Body of pancreas (tissue), 4 donors: ENCODE measurements at regions not wholly inside any gene's neighbourhood (a gene's known extent, or its start where the extent isn't known, plus 50 kb on each side); places are given as distances from the start of the nearest gene placed in this dataset.

Experiments used
- ATAC-seq: fragments of 150-250 bp; one replicate; pipeline ENCODE4 v1.9.1; 2016
- DNase-seq, 4 donors: peaks; one replicate each; pipeline ENCODE4 v3.0.0-alpha.2; 2019
- H3K27ac ChIP-seq, 4 donors: fragments of 200-600 bp; sonication (generic); 1 replicate in 3 of 4; 2 replicates in 1 of 4; pipeline versions ENCODE4 v1.5.1 to v1.6.1; 2016 to 2019; ENCODE audit warnings: mild to moderate bottlenecking in 1 of 4, mixed read lengths in 1 of 4, moderate library complexity in 1 of 4
- H3K27me3 ChIP-seq, 2 donors: fragments of 200-600 bp; sonication (generic); one replicate each; pipeline ENCODE4 v1.6.0; 2016; ENCODE audit warnings: mild to moderate bottlenecking in 1 of 2
- H3K36me3 ChIP-seq, 2 donors: fragments of 200-600 bp; sonication (generic); replicated peaks in 1 of 2; 2 replicates each; pipeline ENCODE4 v1.5.1; 2016; ENCODE audit warnings: low read depth in 2 of 2; ENCODE audit not compliant: insufficient read depth in 1 of 2
- H3K4me1 ChIP-seq: fragments of 200-600 bp; sonication (generic); one replicate; pipeline ENCODE4 v1.6.0; 2016
- H3K4me3 ChIP-seq, 2 donors: fragments of 200-600 bp; sonication (generic); 1 replicate in 1 of 2; 2 replicates in 1 of 2; pipeline ENCODE4 v1.5.1; 2016 to 2019
- H3K9me3 ChIP-seq, 3 donors: fragments of 200-600 bp; sonication (generic); 1 replicate in 2 of 3; 2 replicates in 1 of 3; pipeline ENCODE4 v1.5.1; 2016
- POLR2A ChIP-seq, 3 donors: fragments of 450-650 bp; IDR thresholded peaks; one replicate each; pipeline ENCODE4 v1.6.1; 2016; ENCODE audit warnings: antibody characterized with exemption in 3 of 3, mild to moderate bottlenecking in 2 of 3
- WGBS, 2 donors: methylation state at CpG; one replicate each; pipeline ENCODE4 v1.1.5; 2017; 5-methylcytosine and 5-hydroxymethylcytosine counted together
- intact Hi-C: fragments of 100-400 bp; cut with DNase I; formaldehyde crosslinking; loops from one replicate; pipeline ENCODE4 v1.15.1; 2023
- TF ChIP-seq, protein P1 (sequence below), 7 experiments: fragments of 450-650 bp in 4 of 7; fragments of 200-600 bp in 3 of 7; sonication (generic) in 3 of 7; IDR thresholded peaks; one replicate each; pipeline ENCODE4 v1.5.1; 2016 to 2019; ENCODE audit warnings: antibody characterized with exemption in 7 of 7

DNA sequence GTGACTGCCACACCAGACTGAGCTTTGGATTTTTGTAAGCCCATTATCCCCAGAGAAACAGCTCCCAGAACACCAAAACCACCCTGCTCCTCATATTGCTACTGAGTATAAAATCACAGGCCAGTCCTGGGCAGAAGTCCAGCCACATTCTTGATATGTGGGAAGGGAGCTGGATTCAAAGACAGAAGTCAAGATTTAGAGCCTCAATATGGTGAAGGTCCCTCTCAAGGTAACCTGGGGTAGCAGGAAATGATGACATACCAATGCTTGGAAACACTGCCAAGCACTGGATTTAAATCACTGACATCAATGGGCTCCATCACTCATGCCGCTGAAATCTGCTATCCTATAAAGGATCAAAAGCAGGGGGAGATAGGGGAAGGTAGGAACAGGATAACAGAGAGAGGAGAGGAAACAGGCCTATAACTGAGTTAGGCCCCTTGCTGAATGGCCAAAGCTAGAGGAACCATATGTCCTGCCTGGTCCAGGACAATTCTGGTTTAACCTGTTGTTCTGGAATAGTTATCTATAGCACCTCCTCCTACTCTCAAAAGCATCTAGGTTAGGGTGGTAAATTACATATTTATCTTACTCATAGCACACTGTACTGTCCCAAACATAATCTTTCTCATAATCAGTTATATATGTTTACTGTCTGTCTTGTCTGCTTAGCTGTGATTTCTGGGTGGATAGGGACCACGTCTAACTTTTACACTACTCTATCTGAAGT is 83.7 kb upstream of the NHS start:
- Histone ChIP-seq H3K9me3 (no peaks in the 10 kb centered on the region), H3K27me3 (no peaks in the 10 kb centered on the region), H3K4me3 (no peak overlapping the region), H3K36me3 (no peaks in the 10 kb centered on the region), H3K4me1 (no peaks in the 10 kb centered on the region), H3K27ac (no peak overlapping the region)
- WGBS, 2 donors = 51 to 58% methylated on average over 2 of the region's 2 CpGs
- DNase-seq (no peak), ATAC-seq (no peak)
- TF ChIP-seq POLR2A (IDR thresholded peaks at IDR 0.05) = no peak
- TF ChIP-seq, protein P1, sequence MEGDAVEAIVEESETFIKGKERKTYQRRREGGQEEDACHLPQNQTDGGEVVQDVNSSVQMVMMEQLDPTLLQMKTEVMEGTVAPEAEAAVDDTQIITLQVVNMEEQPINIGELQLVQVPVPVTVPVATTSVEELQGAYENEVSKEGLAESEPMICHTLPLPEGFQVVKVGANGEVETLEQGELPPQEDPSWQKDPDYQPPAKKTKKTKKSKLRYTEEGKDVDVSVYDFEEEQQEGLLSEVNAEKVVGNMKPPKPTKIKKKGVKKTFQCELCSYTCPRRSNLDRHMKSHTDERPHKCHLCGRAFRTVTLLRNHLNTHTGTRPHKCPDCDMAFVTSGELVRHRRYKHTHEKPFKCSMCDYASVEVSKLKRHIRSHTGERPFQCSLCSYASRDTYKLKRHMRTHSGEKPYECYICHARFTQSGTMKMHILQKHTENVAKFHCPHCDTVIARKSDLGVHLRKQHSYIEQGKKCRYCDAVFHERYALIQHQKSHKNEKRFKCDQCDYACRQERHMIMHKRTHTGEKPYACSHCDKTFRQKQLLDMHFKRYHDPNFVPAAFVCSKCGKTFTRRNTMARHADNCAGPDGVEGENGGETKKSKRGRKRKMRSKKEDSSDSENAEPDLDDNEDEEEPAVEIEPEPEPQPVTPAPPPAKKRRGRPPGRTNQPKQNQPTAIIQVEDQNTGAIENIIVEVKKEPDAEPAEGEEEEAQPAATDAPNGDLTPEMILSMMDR (IDR thresholded peaks at IDR 0.05) = no peak
- intact Hi-C loops = no loop called here

DNA sequence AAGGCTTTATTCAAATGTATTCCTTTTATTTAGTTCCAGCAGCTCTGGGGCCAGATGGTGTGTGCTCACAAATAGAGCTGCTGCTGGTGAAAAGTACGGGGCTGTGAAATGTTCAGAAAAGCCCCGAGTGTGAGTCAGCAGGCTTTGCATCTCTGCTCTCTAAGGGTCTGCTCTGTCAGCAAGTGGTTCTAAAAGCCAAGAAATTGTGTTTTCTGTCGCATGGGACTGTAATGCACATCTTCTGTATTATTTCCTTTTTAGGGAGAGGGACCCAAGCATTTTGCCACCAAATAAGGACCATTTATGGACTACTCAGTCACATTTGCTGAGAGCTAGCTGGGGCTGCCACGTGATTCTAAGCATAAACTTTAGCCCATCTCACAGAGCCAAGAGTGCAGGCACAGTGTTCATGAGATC is 82.9 kb upstream of the NHS start:
- intact Hi-C loops = no loop called here
- WGBS, 2 donors = 49 to 52% methylated on average over 4 of the region's 4 CpGs
- TF ChIP-seq, protein P1 (IDR thresholded peaks at IDR 0.05) = no peak
- TF ChIP-seq POLR2A (IDR thresholded peaks at IDR 0.05) = no peak
- Histone ChIP-seq H3K9me3 (no peaks in the 10 kb centered on the region), H3K4me3 (no peak overlapping the region), H3K27me3 (no peaks in the 10 kb centered on the region), H3K4me1 (no peaks in the 10 kb centered on the region), H3K27ac (no peak overlapping the region), H3K36me3 (no peaks in the 10 kb centered on the region)
- ATAC-seq = no peak
- DNase-seq = peak in 1 of 4 donors; percentile 2

DNA sequence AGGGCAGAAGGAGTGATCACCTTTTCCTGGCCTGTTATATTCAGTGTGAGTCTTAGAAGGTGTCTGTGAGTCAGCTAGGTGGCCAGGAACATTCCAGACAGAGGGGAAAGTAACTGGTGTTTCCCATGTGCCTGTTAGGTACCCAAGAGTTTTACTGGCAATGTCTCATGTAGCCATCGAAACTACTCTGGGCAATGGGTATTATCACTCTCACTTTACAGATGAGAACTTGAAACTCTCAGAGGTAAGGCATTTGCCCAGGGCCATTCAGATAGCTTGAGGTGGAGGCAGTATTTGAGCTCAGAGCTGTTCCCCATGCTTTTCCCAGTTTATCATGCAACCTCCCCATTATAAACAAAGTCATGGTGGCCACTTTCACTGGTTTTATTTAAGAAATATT is 80.4 kb upstream of the NHS start:
- intact Hi-C loops = no loop called here
- Histone ChIP-seq H3K36me3 (no peaks in the 10 kb centered on the region), H3K4me3 (no peak overlapping the region)

DNA sequence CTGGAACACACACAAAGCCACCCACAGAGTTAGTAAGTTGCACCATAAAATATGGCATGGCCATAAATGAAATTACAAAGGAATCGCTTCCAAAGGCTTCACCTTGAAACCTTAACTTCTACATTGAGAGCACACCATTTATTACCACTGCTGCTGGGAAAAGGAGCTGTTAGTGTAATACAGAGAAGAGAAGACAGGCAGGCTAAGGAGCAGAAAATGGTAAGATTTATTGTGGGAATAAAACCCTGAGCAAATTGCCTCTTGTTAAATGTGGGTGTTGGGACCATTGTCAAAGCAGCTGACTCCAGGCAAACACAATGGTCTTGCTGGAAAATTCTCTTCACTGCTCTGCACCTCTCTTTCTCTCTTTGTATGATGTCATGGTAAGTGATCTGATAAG is 79.2 kb upstream of the NHS start:
- ATAC-seq (no peak), DNase-seq (no peak)
- no peak for TF ChIP-seq POLR2A (IDR thresholded peaks at IDR 0.05)
- TF ChIP-seq, protein P1 (IDR thresholded peaks at IDR 0.05) = no peak
- intact Hi-C loops = no loop called here
- no peaks in the 10 kb centered on the region for H3K4me1 ChIP-seq
- no peak overlapping the region for H3K27ac ChIP-seq
- H3K27me3 ChIP-seq = no peaks in the 10 kb centered on the region
- H3K4me3 ChIP-seq = no peak overlapping the region
- H3K9me3 ChIP-seq = no peaks in the 10 kb centered on the region
- no peaks in the 10 kb centered on the region for H3K36me3 ChIP-seq
- WGBS, 2 donors = 90 to 93% methylated on average over 1 of the region's 1 CpG

More for the DNA sequence above, 80.4 kb upstream of the NHS start:
- Histone ChIP-seq H3K27ac (no peak overlapping the region), H3K4me1 (no peaks in the 10 kb centered on the region), H3K9me3 (no peaks in the 10 kb centered on the region), H3K27me3 (no peaks in the 10 kb centered on the region)
- DNase-seq = no peak
- 77 to 80% methylated on average over 1 of the region's 1 CpG for WGBS, 2 donors
- no peak for ATAC-seq
- TF ChIP-seq POLR2A (IDR thresholded peaks at IDR 0.05) = no peak
- TF ChIP-seq, protein P1 (IDR thresholded peaks at IDR 0.05) = no peak

DNA sequence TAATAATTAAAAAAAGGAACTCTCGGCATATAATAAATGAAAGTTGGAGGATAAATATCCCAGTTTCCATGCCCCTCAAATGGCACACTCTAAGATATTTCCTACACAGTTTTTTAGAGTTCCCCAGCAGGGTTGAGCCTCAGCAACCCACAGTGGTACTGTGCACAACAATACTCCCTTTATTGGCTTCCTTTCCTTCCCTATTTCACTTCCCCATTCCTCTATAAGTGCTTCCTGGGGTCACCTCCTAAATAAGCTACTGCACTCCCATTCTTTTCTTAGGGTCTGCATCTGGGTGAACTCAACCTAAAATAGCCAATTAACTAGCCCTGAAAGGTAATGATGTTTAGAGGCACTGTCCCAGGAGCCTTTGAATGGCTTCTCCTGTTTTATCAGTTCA is 76.4 kb upstream of the NHS start:
- no peaks in the 10 kb centered on the region for H3K27me3 ChIP-seq
- no peak overlapping the region for H3K4me3 ChIP-seq
- WGBS, 2 donors = 80 to 100% methylated on average over 1 of the region's 1 CpG
- H3K27ac ChIP-seq = no peak overlapping the region
- DNase-seq (no peak), ATAC-seq (no peak)
- no peaks in the 10 kb centered on the region for H3K4me1 ChIP-seq
- intact Hi-C loops = no loop called here
- H3K9me3 ChIP-seq = no peaks in the 10 kb centered on the region
- TF ChIP-seq, protein P1 (IDR thresholded peaks at IDR 0.05) = no peak
- TF ChIP-seq POLR2A (IDR thresholded peaks at IDR 0.05) = no peak
- no peaks in the 10 kb centered on the region for H3K36me3 ChIP-seq
